ENCODE measurements at regions not wholly inside any gene's neighbourhood (a gene's known extent, or its start where the extent isn't known, plus 50 kb on each side); places are given as distances from the start of the nearest gene placed in this dataset.

- H3K27ac Mint-ChIP-seq = no peak overlapping the region
- ChIA-PET CTCF (no interaction called here), POLR2A (no interaction called here)
- Histone ChIP-seq H3K4me3 (ENCODE audit: control extremely low read depth in 1 of 5, extremely low read depth in 1 of 5, insufficient read depth in 1 of 5, low read depth in 2 of 5, low read length in 4 of 5) (no peak overlapping the region), H3K4me1 (ENCODE audit: control insufficient read depth in 2 of 2, insufficient read depth in 2 of 2, low read length in 2 of 2) (no peaks in the 10 kb centered on the region), H3K36me3 (replicated peaks in 1 of 2; ENCODE audit: control extremely low read depth in 1 of 2, control insufficient read depth in 1 of 2, extremely low read depth in 1 of 2, insufficient read depth in 2 of 2, low read length in 1 of 2) (no peaks in the 10 kb centered on the region), H2AFZ (ENCODE audit: insufficient read depth, low read depth, low read length, poor library complexity, severe bottlenecking) (no peak overlapping the region), H3K27ac (ENCODE audit: low read length in 2 of 2) (no peak overlapping the region), H3K79me2 (ENCODE audit: control insufficient read depth, insufficient read depth, low read length) (no peaks in the 10 kb centered on the region), H4K20me1 (ENCODE audit: control insufficient read depth, insufficient read depth, low read length, poor library complexity, severe bottlenecking) (no peaks in the 10 kb centered on the region), H3K9me3 (ENCODE audit: control extremely low read depth in 1 of 3, control insufficient read depth in 2 of 3, insufficient read depth in 1 of 3, low read length in 2 of 3) (no peaks in the 10 kb centered on the region), H3K9ac (ENCODE audit: low read length) (no peak overlapping the region), H3K27me3 (replicated peaks in 1 of 4; ENCODE audit: control extremely low read depth in 1 of 4, control insufficient read depth in 3 of 4, insufficient read depth in 4 of 4, low read length in 3 of 4) (peaks cover 0 to 2% (median 0%) of the 10 kb centered on the region in 4 experiments), H3K4me2 (replicated peaks; ENCODE audit: low read depth, low read length, poor library complexity, severe bottlenecking) (no peak overlapping the region)
- 51% methylated on average over 10 of the region's 10 CpGs for WGBS (ENCODE audit: insufficient coverage)
- peaks cover 3% of the 10 kb centered on the region for H3K9me3 Mint-ChIP-seq (ENCODE audit: insufficient read depth)
- DNase-seq = no peak
- no peaks in the 10 kb centered on the region for H3K4me1 Mint-ChIP-seq
- intact Hi-C loops (cut with micrococcal nuclease) = no loop called here
- H3K27me3 Mint-ChIP-seq = peaks cover 3% of the 10 kb centered on the region
- no peak overlapping the region for H3K4me3 Mint-ChIP-seq
- no peak for TF ChIP-seq CTCF (IDR thresholded peaks at IDR 0.05)
- TF ChIP-seq EZH2 (IDR thresholded peaks at IDR 0.05; ENCODE audit: borderline replicate concordance, insufficient read depth, low read depth, low read length, poor library complexity, severe bottlenecking) = no peak
- ATAC-seq (ENCODE audit: low read depth) = no peak
Observed at GRCh38 chr15:98330692-98331435, 317.5 kb upstream of the IGF1R start.

DNA sequence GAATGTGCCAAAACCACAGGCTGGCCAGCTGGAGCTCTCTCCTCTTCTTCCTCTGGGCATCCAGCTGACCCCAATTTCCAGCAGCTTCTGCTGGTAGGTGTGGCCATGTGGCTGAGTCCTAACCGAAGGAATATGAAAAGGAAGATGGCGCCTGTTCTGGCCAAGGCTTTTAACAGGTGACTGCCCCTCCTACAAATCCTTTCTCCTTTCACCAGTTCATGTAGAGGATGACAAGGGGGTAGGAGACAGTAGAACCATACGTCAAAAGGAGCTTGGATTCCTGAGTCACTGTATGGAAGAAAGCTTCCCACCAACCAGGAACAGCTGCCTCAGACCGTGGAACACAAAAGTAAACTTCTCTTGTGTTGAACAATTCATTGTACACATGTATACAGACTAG, 316.7 kb upstream of the IGF1R start:
- Histone ChIP-seq H3K9ac (ENCODE audit: low read length) (no peak overlapping the region), H3K36me3 (replicated peaks in 1 of 2; ENCODE audit: control extremely low read depth in 1 of 2, control insufficient read depth in 1 of 2, extremely low read depth in 1 of 2, insufficient read depth in 2 of 2, low read length in 1 of 2) (no peaks in the 10 kb centered on the region), H3K27ac (ENCODE audit: low read length in 2 of 2) (no peak overlapping the region), H3K9me3 (ENCODE audit: control extremely low read depth in 1 of 3, control insufficient read depth in 2 of 3, insufficient read depth in 1 of 3, low read length in 2 of 3) (no peaks in the 10 kb centered on the region), H2AFZ (ENCODE audit: insufficient read depth, low read depth, low read length, poor library complexity, severe bottlenecking) (no peak overlapping the region), H3K4me2 (replicated peaks; ENCODE audit: low read depth, low read length, poor library complexity, severe bottlenecking) (no peak overlapping the region), H3K79me2 (ENCODE audit: control insufficient read depth, insufficient read depth, low read length) (no peaks in the 10 kb centered on the region), H4K20me1 (ENCODE audit: control insufficient read depth, insufficient read depth, low read length, poor library complexity, severe bottlenecking) (no peaks in the 10 kb centered on the region), H3K4me3 (ENCODE audit: control extremely low read depth in 1 of 5, extremely low read depth in 1 of 5, insufficient read depth in 1 of 5, low read depth in 2 of 5, low read length in 4 of 5) (no peak overlapping the region), H3K4me1 (ENCODE audit: control insufficient read depth in 2 of 2, insufficient read depth in 2 of 2, low read length in 2 of 2) (no peaks in the 10 kb centered on the region), H3K27me3 (replicated peaks in 1 of 4; ENCODE audit: control extremely low read depth in 1 of 4, control insufficient read depth in 3 of 4, insufficient read depth in 4 of 4, low read length in 3 of 4) (peaks cover 0 to 2% (median 0%) of the 10 kb centered on the region in 4 experiments)
- CTCF ChIA-PET = no interaction called here
- WGBS (ENCODE audit: insufficient coverage) = no CpG with 5 or more reads among the region's 4 CpGs
- peaks cover 4% of the 10 kb centered on the region for H3K9me3 Mint-ChIP-seq (ENCODE audit: insufficient read depth)
- no peak for ATAC-seq (ENCODE audit: low read depth)
- no peak for DNase-seq
- H3K27ac Mint-ChIP-seq = no peak overlapping the region
- intact Hi-C loops (cut with micrococcal nuclease) = no loop called here
- POLR2A ChIA-PET = no interaction called here
- TF ChIP-seq EZH2 (IDR thresholded peaks at IDR 0.05; ENCODE audit: borderline replicate concordance, insufficient read depth, low read depth, low read length, poor library complexity, severe bottlenecking) (no peak), CTCF (IDR thresholded peaks at IDR 0.05) (no peak)
- H3K4me1 Mint-ChIP-seq = no peaks in the 10 kb centered on the region
- H3K4me3 Mint-ChIP-seq = no peak overlapping the region
- H3K27me3 Mint-ChIP-seq = peaks cover 3% of the 10 kb centered on the region
